LNCaP clone FGC (cell line): ENCODE measurements at regions not wholly inside any gene's neighbourhood (a gene's known extent, or its start where the extent isn't known, plus 50 kb on each side); places are given as distances from the start of the nearest gene placed in this dataset.
"Not testable (repeated sequence)": the region's sequence is repeated elsewhere in the genome, so short reads cannot be mapped to it uniquely, and the experiment has no call there.

Source experiments
- DNase-seq: peaks from one replicate; pipeline ENCODE4 v3.0.0-alpha.2; 2011; ENCODE audit warnings: low read depth
- H3K4me3 ChIP-seq: 2 replicates; pipeline ENCODE4 v1.5.1; 2011; ENCODE audit warnings: mild to moderate bottlenecking, low read depth, low read length, control low read depth
- TF ChIP-seq, protein P1 (sequence below): IDR thresholded peaks from 2 replicates; pipeline ENCODE4 v1.5.1; 2012; ENCODE audit warnings: mild to moderate bottlenecking; ENCODE audit not compliant: control insufficient read depth, insufficient read depth; ENCODE audit errors: extremely low read depth

DNA sequence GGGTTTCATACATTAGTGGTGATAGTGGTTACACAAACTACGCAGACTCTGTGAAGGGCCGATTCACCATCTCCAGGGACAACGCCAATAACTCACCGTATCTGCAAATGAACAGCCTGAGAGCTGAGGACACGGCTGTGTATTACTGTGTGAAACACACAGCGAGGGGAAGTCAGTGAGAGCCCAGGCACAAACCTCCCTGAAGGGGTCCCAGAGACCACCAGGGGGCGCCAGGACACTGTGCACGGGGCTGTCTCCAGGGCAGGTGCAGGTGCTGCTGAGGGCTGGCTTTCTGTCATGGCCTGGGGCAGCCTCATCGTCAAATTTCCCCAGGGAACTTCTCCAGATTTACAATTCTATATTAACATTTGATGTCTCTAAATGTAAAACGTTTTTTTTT lies 184.6 kb upstream of the TP53TG3C start:
- TF ChIP-seq, protein P1, sequence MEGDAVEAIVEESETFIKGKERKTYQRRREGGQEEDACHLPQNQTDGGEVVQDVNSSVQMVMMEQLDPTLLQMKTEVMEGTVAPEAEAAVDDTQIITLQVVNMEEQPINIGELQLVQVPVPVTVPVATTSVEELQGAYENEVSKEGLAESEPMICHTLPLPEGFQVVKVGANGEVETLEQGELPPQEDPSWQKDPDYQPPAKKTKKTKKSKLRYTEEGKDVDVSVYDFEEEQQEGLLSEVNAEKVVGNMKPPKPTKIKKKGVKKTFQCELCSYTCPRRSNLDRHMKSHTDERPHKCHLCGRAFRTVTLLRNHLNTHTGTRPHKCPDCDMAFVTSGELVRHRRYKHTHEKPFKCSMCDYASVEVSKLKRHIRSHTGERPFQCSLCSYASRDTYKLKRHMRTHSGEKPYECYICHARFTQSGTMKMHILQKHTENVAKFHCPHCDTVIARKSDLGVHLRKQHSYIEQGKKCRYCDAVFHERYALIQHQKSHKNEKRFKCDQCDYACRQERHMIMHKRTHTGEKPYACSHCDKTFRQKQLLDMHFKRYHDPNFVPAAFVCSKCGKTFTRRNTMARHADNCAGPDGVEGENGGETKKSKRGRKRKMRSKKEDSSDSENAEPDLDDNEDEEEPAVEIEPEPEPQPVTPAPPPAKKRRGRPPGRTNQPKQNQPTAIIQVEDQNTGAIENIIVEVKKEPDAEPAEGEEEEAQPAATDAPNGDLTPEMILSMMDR = peak; percentile 34
- DNase-seq, H3K4me3 ChIP-seq: not testable (repeated sequence)

DNA sequence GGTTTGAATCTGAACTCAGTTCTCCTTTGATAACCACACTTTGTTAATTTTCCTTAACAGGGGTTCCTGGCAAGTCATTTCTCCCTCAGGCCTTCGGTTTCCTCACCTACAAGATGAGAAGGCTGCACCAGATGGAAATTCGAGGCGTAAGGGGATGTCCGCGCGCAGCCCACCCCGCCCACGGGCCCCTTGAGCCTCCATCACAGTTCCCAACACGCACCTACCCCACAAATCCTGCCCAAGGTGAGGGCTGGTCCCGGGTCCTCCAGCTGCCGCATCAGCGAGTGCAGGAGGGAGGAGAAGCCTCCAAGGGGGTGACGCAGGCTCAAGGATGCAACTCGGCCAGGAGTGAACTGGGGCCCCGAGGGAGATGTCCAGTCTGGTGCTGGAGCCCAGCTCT lies 166.9 kb upstream of the TP53TG3C start:
- not testable (repeated sequence) for DNase-seq, H3K4me3 ChIP-seq

DNA sequence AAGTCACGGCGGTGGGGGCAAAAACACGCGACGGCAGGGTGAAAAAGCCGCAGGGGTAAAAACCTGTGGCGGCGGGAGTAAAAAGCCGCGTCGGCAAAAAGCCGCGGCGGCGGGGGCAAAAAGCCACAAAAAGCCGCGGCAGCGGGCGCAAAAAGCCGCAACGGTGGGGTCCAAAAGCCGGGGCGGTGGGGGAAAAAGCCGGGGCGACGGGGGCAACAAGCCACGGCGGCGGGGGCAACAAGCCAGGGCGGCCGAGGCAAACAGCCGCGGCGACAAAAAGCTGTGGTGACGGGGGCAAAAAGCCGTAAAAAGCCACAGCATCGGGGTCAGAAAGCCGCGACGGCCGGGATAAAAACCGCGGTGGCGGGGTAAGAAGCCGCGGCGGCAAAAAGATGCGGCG lies 166.1 kb upstream of the TP53TG3C start:
- H3K4me3 ChIP-seq, DNase-seq: not testable (repeated sequence)

DNA sequence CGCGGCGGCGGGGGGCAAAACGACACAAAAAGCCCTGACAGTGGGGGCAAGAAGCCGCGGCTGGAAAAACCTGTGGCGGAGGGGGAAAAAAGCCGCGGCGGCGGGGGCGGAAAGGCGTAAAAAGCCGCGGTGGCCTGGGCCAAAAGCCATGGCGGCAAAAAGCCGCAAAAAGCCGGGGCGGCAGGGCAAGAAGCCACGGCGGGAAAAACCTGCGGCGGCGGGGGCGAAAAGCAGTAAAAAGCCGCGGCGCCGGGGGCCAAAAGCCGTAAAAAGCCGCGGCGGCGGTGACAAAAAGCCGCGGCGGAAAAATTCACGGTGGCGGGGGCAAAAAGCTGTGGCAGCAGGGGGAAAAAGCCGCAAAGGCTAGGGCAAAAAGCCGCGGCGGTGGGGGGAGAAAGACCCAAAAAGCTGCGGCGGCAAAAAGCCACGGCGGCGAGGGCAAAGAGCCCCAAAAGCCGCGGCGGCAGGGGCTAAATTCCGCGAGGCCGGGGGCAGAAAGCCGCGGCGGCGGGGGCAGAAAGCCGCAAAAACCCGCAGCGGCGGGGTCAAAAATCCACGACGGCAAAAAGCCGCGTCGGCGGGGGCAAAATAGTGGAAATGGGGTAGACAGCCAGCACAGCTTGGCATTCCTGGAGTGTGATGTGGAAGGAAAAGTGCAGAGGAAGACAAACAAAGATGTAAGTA lies 165.2 kb upstream of the TP53TG3C start:
- DNase-seq, H3K4me3 ChIP-seq: not testable (repeated sequence)

DNA sequence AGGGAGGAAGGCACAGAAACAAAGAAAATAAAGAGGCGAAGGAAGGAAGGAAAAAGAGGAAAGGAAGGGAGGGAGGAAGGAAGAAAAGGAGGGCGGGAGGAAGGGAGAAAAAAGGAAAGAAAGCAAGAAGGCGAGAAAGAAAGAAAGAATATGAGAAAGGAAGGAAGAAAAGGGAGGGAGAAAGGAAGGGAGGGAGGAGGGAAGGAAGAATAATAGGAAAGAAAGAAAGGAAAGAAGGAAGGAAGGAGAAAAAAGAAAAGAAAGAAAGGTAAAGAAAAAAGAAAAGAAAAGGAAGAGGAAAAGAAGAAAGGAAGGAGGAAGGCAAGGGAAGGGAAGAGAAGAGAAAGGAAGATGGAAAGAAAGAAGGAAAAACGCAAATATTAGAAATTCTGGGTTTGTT lies 145.2 kb upstream of the TP53TG3C start:
- not testable (repeated sequence) for H3K4me3 ChIP-seq, DNase-seq

DNA sequence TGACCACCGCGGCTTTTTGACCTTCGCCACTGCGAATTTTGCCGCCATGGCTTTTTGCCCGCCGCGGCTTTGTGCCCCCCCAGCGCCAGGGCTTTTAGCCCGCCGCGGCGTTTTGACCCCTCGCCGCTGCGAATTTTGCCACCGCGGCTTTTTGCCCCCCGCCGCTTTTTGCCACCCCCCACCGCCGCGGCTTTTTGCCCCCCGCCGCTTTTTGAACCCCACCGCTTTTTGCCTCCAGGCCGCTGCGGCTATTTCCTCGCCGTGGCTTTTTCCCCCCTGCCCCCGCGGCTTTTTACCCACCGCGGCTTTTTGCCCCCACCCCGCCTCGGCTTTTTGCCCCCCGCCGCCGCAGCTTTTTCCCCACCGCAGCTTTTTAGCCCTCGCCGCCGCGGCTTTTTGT lies 134.8 kb upstream of the TP53TG3C start:
- TF ChIP-seq, protein P1 = no peak
- no peak for DNase-seq
- H3K4me3 ChIP-seq = no peak overlapping the region

DNA sequence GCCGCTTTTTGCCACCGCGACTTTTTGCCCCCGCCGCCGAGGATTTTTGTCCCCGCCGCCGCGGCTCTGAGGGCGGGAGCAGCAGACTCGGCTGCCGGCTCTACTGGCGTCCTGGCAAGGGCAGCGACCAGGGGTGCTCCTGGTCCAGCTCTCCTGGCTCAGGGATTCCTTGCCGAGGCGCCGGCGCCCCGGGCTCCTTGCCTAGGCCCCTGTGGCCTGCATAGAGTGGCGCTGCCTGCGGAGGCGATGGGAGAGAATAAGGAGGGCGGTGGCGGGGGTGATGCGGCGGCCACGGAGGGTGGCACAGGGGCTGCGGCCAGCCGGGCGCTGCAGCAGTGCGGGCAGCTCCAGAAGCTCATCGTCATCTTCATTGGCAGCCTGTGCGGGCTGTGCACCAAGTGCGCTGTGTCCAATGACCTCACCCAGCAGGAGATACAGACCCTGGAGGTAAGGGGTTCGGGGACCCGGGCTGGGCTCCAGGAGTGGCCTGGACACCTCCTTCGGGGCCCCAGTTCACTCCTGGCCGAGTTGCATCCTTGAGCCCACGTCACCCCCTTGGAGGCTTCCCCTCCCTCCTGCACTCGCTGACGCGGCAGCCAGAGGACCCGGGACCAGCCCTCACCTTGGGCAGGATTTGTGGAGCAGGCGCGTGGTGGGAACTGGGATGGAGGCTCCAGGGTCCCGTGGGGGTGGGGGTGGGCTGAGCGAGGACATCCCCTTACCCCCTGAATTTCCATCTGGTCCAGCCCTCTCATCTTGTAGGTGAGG lies 134.2 kb upstream of the TP53TG3C start:
- not testable (repeated sequence) for H3K4me3 ChIP-seq, DNase-seq

DNA sequence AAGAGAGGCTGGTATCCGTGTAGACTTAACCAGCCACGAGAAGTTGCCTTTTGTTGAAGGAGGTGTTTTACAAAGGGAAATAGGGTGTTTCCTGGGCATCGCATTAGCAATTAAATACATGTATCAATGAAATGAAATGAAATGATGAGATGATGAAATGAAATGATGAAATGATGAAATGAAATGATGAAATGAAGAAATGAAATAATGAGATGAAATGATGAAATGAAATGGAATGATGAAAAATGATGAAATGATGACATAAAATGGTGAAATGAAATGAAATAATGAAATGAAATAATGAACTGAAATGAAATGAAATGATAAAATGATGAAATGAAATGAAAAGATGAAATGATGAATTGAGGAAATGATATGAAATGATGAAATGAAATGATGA lies 131.3 kb upstream of the TP53TG3C start:
- not testable (repeated sequence) for H3K4me3 ChIP-seq, DNase-seq

DNA sequence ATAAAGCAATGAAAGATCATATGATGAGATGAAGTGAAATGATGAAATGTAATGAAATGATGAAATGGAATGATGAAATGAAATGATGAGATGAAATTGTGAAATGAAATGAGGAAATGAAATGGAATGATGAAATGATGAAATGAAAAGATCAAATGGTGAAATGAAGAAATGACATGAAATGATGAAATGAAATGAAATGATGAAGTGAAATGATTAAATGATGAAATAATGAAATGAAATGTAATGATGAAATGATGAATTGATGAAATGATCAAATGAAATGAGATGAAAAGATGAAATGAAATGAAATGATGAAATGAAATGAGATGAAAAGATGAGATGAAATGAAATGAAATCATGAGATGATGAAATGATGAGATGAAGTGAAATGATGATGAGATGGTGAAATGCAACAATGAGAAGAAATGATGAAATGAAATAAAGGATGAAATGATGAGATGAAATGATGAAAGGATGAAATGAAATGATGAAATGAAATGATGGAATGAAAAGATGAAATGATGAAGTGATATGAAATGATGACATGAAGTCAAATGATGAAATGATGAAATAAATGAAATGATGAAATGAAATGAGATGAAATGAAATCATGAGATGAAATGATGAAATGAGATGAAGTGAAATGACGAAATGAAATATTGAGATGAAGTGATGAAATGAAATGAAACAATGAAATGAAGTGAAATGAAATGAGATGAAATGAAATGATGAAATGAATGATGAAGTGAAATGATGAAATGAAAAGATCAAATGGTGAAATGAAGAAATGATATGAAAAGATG lies 130.5 kb upstream of the TP53TG3C start:
- not testable (repeated sequence) for DNase-seq, H3K4me3 ChIP-seq

DNA sequence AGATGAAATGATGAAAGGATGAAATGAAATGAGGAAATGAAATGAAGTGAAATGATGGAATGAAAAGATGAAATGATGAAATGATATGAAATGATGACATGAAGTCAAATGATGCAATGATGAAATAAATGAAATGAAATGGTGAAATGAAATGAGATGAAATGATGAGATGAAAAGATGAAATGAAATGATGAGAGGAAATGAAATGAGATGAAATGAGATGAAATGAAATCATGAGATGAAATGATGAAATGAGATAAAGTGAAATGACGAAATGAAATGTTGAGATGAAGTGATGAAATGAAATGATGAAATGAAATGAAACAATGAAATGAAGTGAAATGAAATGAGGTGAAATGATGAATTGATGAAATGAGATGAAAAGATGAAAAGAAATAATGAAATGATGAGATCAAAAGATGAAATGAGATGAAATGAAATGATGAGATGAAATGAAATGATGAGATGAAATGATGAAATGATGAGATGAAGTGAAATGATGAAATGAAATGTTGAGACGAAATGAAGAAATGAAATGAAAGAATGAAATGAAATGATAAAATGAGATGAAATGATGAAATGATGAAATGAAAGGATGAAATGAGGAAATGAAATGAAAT lies 129.5 kb upstream of the TP53TG3C start:
- H3K4me3 ChIP-seq = not testable (repeated sequence)

More for the DNA sequence above, 129.5 kb upstream of the TP53TG3C start:
- not testable (repeated sequence) for DNase-seq
